ENCODE measurements at regions not wholly inside any gene's neighbourhood (a gene's known extent, or its start where the extent isn't known, plus 50 kb on each side); places are given as distances from the start of the nearest gene placed in this dataset.
"Not testable (repeated sequence)": the region's sequence is repeated elsewhere in the genome, so short reads cannot be mapped to it uniquely, and the experiment has no call there.

GRCh38 chr14:87254331-87254874 is 738.6 kb downstream of the GALC start:
- ChIA-PET CTCF (no interaction called here), POLR2A (no interaction called here)
- no peak overlapping the region for H3K27ac Mint-ChIP-seq
- H3K36me3 Mint-ChIP-seq (ENCODE audit: low read depth) = no peaks in the 10 kb centered on the region
- no peak overlapping the region for H3K4me3 Mint-ChIP-seq
- ATAC-seq (ENCODE audit: low read depth) = no peak
- no peak for TF ChIP-seq CTCF (IDR thresholded peaks at IDR 0.05)
- intact Hi-C loops (cut with micrococcal nuclease) = no loop called here
- H3K27me3 Mint-ChIP-seq = no peaks in the 10 kb centered on the region
- no peaks in the 10 kb centered on the region for H3K4me1 Mint-ChIP-seq
- DNase-seq = no peak
- H3K9me3 Mint-ChIP-seq = peaks cover 9% of the 10 kb centered on the region

- H3K27me3 Mint-ChIP-seq; H3K4me3 Mint-ChIP-seq; intact Hi-C loops (cut with micrococcal nuclease); ATAC-seq (ENCODE audit: low read depth); DNase-seq; POLR2A ChIA-PET; CTCF ChIA-PET; H3K36me3 Mint-ChIP-seq (ENCODE audit: low read depth); H3K27ac Mint-ChIP-seq; H3K4me1 Mint-ChIP-seq; H3K9me3 Mint-ChIP-seq: not testable (repeated sequence)
Measured at GRCh38 chr14:87253791-87254190, 739.2 kb downstream of the GALC start.

DNA sequence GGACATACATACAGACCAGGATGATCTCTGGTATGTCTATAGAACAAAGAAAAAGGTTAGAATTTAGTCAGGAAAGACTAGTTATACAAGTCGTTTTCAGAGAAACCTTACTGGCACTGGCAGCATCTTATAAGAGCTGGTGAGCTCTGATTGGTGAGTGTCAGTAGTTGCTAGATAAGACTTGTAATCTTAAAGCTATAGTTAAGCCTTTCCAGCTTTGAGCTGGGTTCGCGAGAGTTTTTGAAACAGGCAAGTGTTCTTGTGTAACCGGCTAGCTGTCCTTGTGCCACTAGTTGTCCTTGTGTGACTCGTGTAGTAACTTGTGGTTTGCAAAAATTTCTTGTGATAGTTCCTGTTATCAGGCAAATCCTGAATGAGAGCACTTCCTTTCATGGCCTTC is 740.9 kb downstream of the GALC start:
- Mint-ChIP-seq H3K9me3 (peaks cover 9% of the 10 kb centered on the region), H3K4me1 (no peaks in the 10 kb centered on the region), H3K36me3 (ENCODE audit: low read depth) (no peaks in the 10 kb centered on the region), H3K4me3 (no peak overlapping the region), H3K27ac (no peak overlapping the region), H3K27me3 (no peaks in the 10 kb centered on the region)
- ATAC-seq (ENCODE audit: low read depth) (no peak), DNase-seq (no peak)
- intact Hi-C loops (cut with micrococcal nuclease) = no loop called here
- POLR2A ChIA-PET = no interaction called here
- TF ChIP-seq CTCF (IDR thresholded peaks at IDR 0.05) = no peak
- CTCF ChIA-PET = no interaction called here

GRCh38 chr14:87251011-87251410 is 742.0 kb downstream of the GALC start:
- no peak overlapping the region for H3K27ac Mint-ChIP-seq
- no peak for TF ChIP-seq CTCF (IDR thresholded peaks at IDR 0.05)
- intact Hi-C loops (cut with micrococcal nuclease) = no loop called here
- ChIA-PET POLR2A (no interaction called here), CTCF (no interaction called here)
- H3K27me3 Mint-ChIP-seq = no peaks in the 10 kb centered on the region
- no peaks in the 10 kb centered on the region for H3K36me3 Mint-ChIP-seq (ENCODE audit: low read depth)
- H3K4me3 Mint-ChIP-seq = no peak overlapping the region
- H3K4me1 Mint-ChIP-seq = no peaks in the 10 kb centered on the region
- DNase-seq = no peak
- ATAC-seq (ENCODE audit: low read depth) = no peak
- H3K9me3 Mint-ChIP-seq = peaks cover 12% of the 10 kb centered on the region

DNA sequence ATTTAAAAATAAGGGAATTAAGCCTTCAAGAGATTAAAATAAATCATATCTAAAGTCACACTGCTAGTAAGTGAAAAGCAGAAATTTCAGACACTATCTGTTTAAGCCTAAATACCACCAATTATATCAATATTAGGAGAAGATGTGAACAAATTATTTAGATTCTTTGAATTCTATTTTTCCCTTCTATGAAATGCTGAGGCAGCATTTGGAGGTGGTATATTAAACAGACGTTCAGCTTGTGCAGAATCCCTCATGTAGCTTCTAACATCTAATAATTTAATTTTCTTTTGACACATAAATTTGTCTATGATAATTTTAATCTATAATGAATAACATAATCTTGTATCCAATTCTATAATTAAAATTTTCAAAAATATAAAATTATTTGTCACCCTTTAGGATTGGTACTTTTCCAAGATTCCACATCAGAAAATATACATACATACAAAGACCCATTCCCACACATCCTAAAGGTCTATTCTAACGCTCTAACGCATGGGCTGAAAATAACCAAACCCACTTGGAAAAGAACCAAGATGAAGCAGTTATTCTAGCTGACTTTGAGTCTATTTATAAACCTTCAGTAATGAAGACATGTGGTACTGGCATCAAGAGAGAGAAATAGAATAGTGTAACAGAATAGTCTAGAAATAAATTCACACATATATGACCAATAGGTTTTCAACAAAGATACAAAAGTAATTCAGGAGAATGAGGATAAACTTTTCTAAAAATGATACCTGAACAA is 751.8 kb downstream of the GALC start:
- Mint-ChIP-seq H3K36me3 (ENCODE audit: low read depth) (no peaks in the 10 kb centered on the region), H3K27me3 (no peaks in the 10 kb centered on the region)
- POLR2A ChIA-PET = no interaction called here

DNA sequence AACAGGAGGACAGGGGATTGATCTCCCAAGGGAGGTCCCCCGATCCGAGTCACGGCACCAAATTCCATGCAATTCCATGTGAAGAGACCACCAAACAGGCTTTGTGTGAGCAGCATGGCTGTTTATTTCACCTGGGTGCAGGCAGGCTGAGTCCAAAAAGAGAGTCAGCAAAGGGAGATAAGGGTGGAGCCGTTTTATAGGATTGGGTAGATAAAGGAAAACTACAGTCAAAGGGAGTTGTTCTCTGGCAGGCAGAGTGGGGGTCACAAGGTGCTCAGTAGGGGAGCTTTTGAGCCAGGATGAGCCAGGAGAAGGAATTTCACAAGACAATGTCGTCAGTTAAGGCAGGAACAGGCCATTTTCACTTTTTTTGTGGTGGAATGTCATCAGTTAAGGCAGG is 752.7 kb downstream of the GALC start:
- H3K27me3 Mint-ChIP-seq; H3K27ac Mint-ChIP-seq; H3K4me3 Mint-ChIP-seq; H3K4me1 Mint-ChIP-seq; CTCF ChIA-PET; intact Hi-C loops (cut with micrococcal nuclease); DNase-seq; H3K36me3 Mint-ChIP-seq (ENCODE audit: low read depth); POLR2A ChIA-PET; ATAC-seq (ENCODE audit: low read depth): not testable (repeated sequence)
- H3K9me3 Mint-ChIP-seq = peaks cover 24% of the 10 kb centered on the region

More for the DNA sequence above, 751.8 kb downstream of the GALC start:
- no peak overlapping the region for H3K4me3 Mint-ChIP-seq
- intact Hi-C loops (cut with micrococcal nuclease) = no loop called here
- H3K9me3 Mint-ChIP-seq = peaks cover 24% of the 10 kb centered on the region
- ATAC-seq (ENCODE audit: low read depth) = no peak
- no peaks in the 10 kb centered on the region for H3K4me1 Mint-ChIP-seq
- no peak overlapping the region for H3K27ac Mint-ChIP-seq
- CTCF ChIA-PET = no interaction called here
- TF ChIP-seq CTCF (IDR thresholded peaks at IDR 0.05) = no peak
- no peak for DNase-seq
